Fibroblast of the aortic adventitia (primary cell): ENCODE measurements at regions not wholly inside any gene's neighbourhood (a gene's known extent, or its start where the extent isn't known, plus 50 kb on each side); places are given as distances from the start of the nearest gene placed in this dataset.

Experiments used
- DNase-seq: peaks from one replicate; pipeline ENCODE4 v3.0.0-alpha.2; 2010; ENCODE audit warnings: low read depth
- H3K4me3 ChIP-seq: 2 replicates; pipeline ENCODE4 v1.5.1; 2011; ENCODE audit warnings: low read depth, mild to moderate bottlenecking, control low read depth, low read length, moderate library complexity
- TF ChIP-seq, protein P1 (sequence below): IDR thresholded peaks from 2 replicates; pipeline ENCODE4 v1.5.1; 2011; ENCODE audit warnings: mild to moderate bottlenecking, low read length, control low read depth, inconsistent platforms; ENCODE audit not compliant: insufficient read depth

- no peak for DNase-seq
- TF ChIP-seq, protein P1, sequence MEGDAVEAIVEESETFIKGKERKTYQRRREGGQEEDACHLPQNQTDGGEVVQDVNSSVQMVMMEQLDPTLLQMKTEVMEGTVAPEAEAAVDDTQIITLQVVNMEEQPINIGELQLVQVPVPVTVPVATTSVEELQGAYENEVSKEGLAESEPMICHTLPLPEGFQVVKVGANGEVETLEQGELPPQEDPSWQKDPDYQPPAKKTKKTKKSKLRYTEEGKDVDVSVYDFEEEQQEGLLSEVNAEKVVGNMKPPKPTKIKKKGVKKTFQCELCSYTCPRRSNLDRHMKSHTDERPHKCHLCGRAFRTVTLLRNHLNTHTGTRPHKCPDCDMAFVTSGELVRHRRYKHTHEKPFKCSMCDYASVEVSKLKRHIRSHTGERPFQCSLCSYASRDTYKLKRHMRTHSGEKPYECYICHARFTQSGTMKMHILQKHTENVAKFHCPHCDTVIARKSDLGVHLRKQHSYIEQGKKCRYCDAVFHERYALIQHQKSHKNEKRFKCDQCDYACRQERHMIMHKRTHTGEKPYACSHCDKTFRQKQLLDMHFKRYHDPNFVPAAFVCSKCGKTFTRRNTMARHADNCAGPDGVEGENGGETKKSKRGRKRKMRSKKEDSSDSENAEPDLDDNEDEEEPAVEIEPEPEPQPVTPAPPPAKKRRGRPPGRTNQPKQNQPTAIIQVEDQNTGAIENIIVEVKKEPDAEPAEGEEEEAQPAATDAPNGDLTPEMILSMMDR, result no peak
Observed at GRCh38 chr11:89660234-89660633, 49.9 kb upstream of the TRIM77 start.

More at GRCh38 chr11:89660234-89660633, 49.9 kb upstream of the TRIM77 start:
- no peak overlapping the region for H3K4me3 ChIP-seq
